ENCODE measurements at regions not wholly inside any gene's neighbourhood (a gene's known extent, or its start where the extent isn't known, plus 50 kb on each side); places are given as distances from the start of the nearest gene placed in this dataset.

DNA sequence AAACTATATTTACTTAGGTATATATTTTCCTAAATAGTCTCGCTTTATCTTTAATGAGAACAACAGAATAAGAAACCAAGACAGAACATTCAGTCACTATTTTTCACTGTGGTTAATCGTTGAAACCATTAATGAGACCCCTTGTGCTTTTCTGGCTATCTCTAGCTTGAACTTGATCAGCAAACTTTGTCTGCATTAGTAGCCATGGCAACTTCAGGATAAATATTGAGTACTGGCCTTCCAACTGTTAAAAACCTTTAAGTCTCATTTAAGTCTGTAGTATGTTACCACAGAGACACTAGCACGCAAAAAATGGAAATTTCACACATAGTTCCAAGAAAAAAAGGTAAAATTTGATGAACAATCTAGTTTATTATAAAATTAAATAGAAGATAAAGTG, 946.0 kb downstream of the SLITRK5 start:
- no peak overlapping the region for H3K27ac ChIP-seq
- POLR2A ChIA-PET (ENCODE audit: low non-redundant PET) = no interaction called here
- TF ChIP-seq, protein P1, sequence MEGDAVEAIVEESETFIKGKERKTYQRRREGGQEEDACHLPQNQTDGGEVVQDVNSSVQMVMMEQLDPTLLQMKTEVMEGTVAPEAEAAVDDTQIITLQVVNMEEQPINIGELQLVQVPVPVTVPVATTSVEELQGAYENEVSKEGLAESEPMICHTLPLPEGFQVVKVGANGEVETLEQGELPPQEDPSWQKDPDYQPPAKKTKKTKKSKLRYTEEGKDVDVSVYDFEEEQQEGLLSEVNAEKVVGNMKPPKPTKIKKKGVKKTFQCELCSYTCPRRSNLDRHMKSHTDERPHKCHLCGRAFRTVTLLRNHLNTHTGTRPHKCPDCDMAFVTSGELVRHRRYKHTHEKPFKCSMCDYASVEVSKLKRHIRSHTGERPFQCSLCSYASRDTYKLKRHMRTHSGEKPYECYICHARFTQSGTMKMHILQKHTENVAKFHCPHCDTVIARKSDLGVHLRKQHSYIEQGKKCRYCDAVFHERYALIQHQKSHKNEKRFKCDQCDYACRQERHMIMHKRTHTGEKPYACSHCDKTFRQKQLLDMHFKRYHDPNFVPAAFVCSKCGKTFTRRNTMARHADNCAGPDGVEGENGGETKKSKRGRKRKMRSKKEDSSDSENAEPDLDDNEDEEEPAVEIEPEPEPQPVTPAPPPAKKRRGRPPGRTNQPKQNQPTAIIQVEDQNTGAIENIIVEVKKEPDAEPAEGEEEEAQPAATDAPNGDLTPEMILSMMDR (conservative IDR thresholded peaks at IDR 0.05; ENCODE audit: low read depth) = no peak
- CTCF ChIA-PET = no interaction called here
- no peak for DNase-seq (ENCODE audit: low spot score)

DNA sequence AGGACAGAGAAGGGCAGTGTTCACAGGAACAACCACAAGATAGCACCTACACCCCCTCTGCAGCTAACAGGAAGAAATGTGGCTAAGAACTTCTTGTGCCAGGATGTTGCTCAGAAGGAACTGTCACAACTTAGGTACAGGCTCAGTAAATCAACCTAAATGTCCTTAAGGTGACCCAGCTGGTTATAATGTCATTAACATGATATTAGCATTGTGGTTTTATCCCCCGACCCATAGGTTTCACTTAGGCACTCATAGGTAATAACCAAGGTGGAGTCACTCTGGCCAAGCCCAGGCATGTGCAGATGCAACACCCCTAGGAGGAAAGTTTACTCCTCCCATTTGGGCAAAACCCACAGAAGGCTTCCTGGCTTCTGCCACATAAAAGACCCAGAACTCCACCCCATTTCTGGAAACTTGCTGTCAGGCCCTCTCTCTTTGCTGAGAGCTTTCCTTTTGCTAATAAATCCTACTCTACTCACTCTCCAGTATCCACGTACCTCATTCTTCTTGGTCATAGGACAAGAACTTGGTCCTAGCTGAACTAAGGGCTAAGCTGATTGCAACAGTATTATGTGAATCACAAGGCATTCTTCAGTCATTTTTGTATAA, 951.3 kb downstream of the SLITRK5 start:
- ChIA-PET POLR2A (ENCODE audit: low non-redundant PET) (no interaction called here), CTCF (interaction anchor here (0.7 kb wide), 1 partner anchor 338 kb away, joined by 4 read pairs; no protein-coding TSS in a partner anchor)
- H3K27ac ChIP-seq = no peak overlapping the region
- TF ChIP-seq, protein P1 (conservative IDR thresholded peaks at IDR 0.05; ENCODE audit: low read depth) = no peak
- no peak for DNase-seq (ENCODE audit: low spot score)

DNA sequence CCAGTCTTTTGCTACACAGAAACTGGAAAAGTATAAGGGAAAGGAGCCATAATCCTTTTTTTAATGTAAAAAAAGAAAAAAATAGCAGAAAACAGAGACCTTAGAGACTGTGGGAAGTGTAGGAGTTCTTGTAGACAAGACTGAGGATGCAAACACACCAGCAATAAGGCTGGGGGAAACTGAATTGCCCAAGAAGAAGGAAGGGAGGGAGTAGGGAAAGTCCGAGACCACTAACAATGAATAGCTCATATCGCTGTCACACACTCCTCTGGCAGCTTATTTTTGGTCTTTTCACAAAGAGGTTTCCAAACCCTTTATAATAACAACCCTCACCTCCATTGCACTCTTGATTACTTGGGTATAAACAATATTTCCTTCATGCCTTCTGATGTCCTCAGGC, 952.0 kb downstream of the SLITRK5 start:
- CTCF ChIA-PET = interaction anchor here (0.7 kb wide), 1 partner anchor 337 kb away, joined by 4 read pairs; no protein-coding TSS in a partner anchor
- POLR2A ChIA-PET (ENCODE audit: low non-redundant PET) = no interaction called here
- TF ChIP-seq, protein P1 (conservative IDR thresholded peaks at IDR 0.05; ENCODE audit: low read depth) = no peak
- H3K27ac ChIP-seq = no peak overlapping the region
- no peak for DNase-seq (ENCODE audit: low spot score)

DNA sequence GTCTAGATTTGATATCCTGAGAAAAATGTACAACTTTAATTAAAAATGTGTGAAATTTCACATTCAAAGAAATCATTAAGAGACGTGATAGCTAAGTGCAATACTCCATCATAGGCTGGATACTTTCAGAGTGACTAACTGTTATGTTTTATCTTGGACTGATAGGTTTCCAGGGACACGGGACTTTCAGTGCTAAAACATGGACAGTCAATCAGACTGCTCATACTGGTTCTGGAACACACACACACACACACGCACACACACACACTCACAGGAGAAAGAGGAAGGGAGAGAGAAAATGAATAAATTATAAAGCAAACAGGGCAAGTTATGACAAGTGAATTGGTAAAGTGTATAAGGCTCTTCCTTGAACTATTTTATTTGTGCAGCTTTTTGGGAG, 955.9 kb downstream of the SLITRK5 start:
- DNase-seq (ENCODE audit: low spot score) = no peak
- CTCF ChIA-PET = no interaction called here
- POLR2A ChIA-PET (ENCODE audit: low non-redundant PET) = no interaction called here
- no peak overlapping the region for H3K27ac ChIP-seq
- TF ChIP-seq, protein P1 (conservative IDR thresholded peaks at IDR 0.05; ENCODE audit: low read depth) = no peak

DNA sequence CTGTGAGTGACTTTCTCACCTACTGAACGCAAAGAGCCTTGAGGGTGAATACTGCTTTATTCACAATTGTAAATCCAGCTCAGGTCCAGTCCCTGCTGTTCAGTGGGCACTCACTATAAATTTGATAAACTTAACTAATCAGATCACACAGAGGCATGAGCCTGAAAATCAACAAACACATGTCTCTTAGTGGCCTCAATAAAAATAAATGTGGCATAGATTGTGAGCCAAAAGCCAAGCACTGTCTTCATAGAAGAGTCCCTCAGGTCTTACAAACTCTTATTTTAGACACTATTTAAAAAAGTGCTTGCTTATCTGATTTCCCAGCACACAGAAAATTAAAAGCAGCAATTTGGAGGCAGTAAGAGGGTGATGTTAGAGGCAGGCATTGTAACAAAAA, 957.7 kb downstream of the SLITRK5 start:
- CTCF ChIA-PET = no interaction called here
- TF ChIP-seq, protein P1 (conservative IDR thresholded peaks at IDR 0.05; ENCODE audit: low read depth) = no peak
- POLR2A ChIA-PET (ENCODE audit: low non-redundant PET) = no interaction called here
- DNase-seq (ENCODE audit: low spot score) = no peak
- H3K27ac ChIP-seq = no peak overlapping the region

DNA sequence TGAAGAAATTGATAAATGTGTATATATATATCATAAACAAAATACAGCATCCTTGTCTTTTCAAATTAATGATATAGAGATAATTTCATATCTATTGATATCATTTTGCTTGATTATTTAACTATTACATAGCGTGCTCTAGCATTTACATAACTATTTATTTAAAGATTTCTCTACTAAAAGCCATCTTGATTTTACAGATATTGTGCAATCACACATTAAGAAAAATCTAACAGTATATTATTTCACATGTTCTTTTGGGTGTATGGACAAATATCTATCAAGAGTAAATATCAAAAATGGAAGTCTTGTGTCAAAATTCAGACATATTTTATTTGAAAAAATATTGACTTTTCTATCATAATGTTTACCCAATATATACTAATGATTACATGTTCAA, 966.8 kb downstream of the SLITRK5 start:
- no peak for DNase-seq (ENCODE audit: low spot score)
- no peak overlapping the region for H3K27ac ChIP-seq
- ChIA-PET CTCF (no interaction called here), POLR2A (ENCODE audit: low non-redundant PET) (no interaction called here)
- TF ChIP-seq, protein P1 (conservative IDR thresholded peaks at IDR 0.05; ENCODE audit: low read depth) = no peak

All from RWPE1 (cell line).